ENCODE measurements at regions not wholly inside any gene's neighbourhood (a gene's known extent, or its start where the extent isn't known, plus 50 kb on each side); places are given as distances from the start of the nearest gene placed in this dataset.

GRCh38 chr17:55660178-55660886, 62.3 kb downstream of the TMEM100 start (continued):
- TF ChIP-seq CTCF (IDR thresholded peaks at IDR 0.05; ENCODE audit: control extremely low read depth in 1 of 3, insufficient read depth in 1 of 3, low read depth in 1 of 3, low read length in 3 of 3) (no peak), ZNF274 (IDR thresholded peaks at IDR 0.05; ENCODE audit: borderline replicate concordance, extremely low read depth, low read length) (no peak), SP4 (IDR thresholded peaks at IDR 0.05; ENCODE audit: low read length) (no peak), TAF1 (IDR thresholded peaks at IDR 0.05; ENCODE audit: low read depth, low read length) (no peak)

Data from H1 (cell line).